ENCODE measurements at regions not wholly inside any gene's neighbourhood (a gene's known extent, or its start where the extent isn't known, plus 50 kb on each side); places are given as distances from the start of the nearest gene placed in this dataset.

DNA sequence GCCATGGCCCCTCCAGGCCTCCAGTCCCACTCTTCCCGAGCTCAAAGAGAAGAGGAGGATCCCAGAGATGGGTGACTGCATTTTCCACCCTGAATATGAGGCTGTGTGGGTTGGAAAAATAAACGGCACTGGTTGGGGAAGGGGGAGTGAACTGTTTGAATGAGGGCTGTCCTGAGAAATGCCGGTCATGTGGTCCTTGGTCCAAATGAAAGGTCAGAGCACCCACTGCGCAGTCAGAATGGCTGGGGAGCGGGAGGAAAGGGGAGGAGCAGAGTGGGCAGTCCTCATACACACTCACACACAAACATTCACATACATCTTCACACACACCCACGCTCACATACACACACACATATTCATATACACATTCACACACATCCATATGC is 83.1 kb downstream of the MRPL14 start (continued):
- TF ChIP-seq, protein P1, sequence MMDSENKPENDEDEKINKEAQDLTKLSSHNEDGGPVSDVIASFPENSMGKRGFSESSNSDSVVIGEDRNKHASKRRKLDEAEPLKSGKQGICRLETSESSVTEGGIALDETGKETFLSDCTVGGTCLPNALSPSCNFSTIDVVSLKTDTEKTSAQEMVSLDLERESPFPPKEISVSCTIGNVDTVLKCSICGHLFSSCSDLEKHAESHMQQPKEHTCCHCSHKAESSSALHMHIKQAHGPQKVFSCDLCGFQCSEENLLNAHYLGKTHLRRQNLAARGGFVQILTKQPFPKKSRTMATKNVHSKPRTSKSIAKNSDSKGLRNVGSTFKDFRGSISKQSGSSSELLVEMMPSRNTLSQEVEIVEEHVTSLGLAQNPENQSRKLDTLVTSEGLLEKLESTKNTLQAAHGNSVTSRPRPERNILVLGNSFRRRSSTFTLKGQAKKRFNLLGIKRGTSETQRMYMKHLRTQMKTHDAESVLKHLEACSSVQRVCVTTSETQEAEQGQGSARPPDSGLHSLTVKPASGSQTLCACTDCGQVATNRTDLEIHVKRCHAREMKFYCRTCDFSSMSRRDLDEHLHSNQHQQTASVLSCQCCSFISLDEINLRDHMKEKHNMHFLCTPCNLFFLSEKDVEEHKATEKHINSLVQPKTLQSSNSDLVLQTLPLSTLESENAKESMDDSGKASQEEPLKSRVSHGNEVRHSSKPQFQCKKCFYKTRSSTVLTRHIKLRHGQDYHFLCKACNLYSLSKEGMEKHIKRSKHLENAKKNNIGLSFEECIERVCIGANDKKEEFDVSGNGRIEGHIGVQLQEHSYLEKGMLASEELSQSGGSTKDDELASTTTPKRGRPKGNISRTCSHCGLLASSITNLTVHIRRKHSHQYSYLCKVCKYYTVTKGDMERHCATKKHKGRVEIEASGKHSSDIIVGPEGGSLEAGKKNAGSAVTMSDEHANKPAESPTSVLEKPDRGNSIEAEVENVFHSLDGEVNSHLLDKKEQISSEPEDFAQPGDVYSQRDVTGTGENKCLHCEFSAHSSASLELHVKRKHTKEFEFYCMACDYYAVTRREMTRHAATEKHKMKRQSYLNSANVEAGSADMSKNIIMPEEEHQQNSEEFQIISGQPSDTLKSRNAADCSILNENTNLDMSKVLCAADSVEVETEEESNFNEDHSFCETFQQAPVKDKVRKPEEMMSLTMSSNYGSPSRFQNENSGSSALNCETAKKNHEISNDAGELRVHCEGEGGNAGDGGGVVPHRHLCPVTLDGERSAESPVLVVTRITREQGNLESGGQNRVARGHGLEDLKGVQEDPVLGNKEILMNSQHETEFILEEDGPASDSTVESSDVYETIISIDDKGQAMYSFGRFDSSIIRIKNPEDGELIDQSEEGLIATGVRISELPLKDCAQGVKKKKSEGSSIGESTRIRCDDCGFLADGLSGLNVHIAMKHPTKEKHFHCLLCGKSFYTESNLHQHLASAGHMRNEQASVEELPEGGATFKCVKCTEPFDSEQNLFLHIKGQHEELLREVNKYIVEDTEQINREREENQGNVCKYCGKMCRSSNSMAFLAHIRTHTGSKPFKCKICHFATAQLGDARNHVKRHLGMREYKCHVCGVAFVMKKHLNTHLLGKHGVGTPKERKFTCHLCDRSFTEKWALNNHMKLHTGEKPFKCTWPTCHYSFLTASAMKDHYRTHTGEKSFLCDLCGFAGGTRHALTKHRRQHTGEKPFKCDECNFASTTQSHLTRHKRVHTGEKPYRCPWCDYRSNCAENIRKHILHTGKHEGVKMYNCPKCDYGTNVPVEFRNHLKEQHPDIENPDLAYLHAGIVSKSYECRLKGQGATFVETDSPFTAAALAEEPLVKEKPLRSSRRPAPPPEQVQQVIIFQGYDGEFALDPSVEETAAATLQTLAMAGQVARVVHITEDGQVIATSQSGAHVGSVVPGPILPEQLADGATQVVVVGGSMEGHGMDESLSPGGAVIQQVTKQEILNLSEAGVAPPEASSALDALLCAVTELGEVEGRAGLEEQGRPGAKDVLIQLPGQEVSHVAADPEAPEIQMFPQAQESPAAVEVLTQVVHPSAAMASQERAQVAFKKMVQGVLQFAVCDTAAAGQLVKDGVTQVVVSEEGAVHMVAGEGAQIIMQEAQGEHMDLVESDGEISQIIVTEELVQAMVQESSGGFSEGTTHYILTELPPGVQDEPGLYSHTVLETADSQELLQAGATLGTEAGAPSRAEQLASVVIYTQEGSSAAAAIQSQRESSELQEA (IDR thresholded peaks at IDR 0.05; ENCODE audit: low read depth) = no peak
- no peak for TF ChIP-seq CTBP1 (IDR thresholded peaks at IDR 0.05; ENCODE audit: borderline replicate concordance)
- TF ChIP-seq IRF2 (CRISPR knock-in tag; IDR thresholded peaks at IDR 0.05) = no peak
- TF ChIP-seq, protein P2, sequence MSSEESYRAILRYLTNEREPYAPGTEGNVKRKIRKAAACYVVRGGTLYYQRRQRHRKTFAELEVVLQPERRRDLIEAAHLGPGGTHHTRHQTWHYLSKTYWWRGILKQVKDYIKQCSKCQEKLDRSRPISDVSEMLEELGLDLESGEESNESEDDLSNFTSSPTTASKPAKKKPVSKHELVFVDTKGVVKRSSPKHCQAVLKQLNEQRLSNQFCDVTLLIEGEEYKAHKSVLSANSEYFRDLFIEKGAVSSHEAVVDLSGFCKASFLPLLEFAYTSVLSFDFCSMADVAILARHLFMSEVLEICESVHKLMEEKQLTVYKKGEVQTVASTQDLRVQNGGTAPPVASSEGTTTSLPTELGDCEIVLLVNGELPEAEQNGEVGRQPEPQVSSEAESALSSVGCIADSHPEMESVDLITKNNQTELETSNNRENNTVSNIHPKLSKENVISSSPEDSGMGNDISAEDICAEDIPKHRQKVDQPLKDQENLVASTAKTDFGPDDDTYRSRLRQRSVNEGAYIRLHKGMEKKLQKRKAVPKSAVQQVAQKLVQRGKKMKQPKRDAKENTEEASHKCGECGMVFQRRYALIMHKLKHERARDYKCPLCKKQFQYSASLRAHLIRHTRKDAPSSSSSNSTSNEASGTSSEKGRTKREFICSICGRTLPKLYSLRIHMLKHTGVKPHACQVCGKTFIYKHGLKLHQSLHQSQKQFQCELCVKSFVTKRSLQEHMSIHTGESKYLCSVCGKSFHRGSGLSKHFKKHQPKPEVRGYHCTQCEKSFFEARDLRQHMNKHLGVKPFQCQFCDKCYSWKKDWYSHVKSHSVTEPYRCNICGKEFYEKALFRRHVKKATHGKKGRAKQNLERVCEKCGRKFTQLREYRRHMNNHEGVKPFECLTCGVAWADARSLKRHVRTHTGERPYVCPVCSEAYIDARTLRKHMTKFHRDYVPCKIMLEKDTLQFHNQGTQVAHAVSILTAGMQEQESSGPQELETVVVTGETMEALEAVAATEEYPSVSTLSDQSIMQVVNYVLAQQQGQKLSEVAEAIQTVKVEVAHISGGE (CRISPR knock-in tag; IDR thresholded peaks at IDR 0.05) = peak in 1 of 3 experiments; percentile 10; a peak in 1 of 6 replicates
- no peak for TF ChIP-seq L3MBTL2 (IDR thresholded peaks at IDR 0.05)
- TF ChIP-seq GTF2A2 (tag; IDR thresholded peaks at IDR 0.05) = no peak
- TF ChIP-seq, protein P3, sequence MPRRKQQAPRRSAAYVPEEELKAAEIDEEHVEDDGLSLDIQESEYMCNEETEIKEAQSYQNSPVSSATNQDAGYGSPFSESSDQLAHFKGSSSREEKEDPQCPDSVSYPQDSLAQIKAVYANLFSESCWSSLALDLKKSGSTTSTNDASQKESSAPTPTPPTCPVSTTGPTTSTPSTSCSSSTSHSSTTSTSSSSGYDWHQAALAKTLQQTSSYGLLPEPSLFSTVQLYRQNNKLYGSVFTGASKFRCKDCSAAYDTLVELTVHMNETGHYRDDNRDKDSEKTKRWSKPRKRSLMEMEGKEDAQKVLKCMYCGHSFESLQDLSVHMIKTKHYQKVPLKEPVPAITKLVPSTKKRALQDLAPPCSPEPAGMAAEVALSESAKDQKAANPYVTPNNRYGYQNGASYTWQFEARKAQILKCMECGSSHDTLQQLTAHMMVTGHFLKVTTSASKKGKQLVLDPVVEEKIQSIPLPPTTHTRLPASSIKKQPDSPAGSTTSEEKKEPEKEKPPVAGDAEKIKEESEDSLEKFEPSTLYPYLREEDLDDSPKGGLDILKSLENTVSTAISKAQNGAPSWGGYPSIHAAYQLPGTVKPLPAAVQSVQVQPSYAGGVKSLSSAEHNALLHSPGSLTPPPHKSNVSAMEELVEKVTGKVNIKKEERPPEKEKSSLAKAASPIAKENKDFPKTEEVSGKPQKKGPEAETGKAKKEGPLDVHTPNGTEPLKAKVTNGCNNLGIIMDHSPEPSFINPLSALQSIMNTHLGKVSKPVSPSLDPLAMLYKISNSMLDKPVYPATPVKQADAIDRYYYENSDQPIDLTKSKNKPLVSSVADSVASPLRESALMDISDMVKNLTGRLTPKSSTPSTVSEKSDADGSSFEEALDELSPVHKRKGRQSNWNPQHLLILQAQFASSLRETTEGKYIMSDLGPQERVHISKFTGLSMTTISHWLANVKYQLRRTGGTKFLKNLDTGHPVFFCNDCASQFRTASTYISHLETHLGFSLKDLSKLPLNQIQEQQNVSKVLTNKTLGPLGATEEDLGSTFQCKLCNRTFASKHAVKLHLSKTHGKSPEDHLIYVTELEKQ (CRISPR knock-in tag; IDR thresholded peaks at IDR 0.05) = no peak
- TF ChIP-seq ZNF232 (CRISPR knock-in tag; IDR thresholded peaks at IDR 0.05) = no peak
- TF ChIP-seq, protein P4, sequence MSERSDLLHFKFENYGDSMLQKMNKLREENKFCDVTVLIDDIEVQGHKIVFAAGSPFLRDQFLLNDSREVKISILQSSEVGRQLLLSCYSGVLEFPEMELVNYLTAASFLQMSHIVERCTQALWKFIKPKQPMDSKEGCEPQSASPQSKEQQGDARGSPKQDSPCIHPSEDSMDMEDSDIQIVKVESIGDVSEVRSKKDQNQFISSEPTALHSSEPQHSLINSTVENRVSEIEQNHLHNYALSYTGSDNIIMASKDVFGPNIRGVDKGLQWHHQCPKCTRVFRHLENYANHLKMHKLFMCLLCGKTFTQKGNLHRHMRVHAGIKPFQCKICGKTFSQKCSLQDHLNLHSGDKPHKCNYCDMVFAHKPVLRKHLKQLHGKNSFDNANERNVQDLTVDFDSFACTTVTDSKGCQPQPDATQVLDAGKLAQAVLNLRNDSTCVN (CRISPR knock-in tag; IDR thresholded peaks at IDR 0.05) = no peak
- no peak for TF ChIP-seq ZBED1 (IDR thresholded peaks at IDR 0.05)
- no peak for TF ChIP-seq NBN (IDR thresholded peaks at IDR 0.05; ENCODE audit: low read depth)
- 0 out of 2 replicates have a peak, but pooled peaks have one; percentile 9 for TF ChIP-seq TCF3 (CRISPR knock-in tag; IDR thresholded peaks at IDR 0.05)

Data from K562 (cell line).